ENCODE measurements at regions not wholly inside any gene's neighbourhood (a gene's known extent, or its start where the extent isn't known, plus 50 kb on each side); places are given as distances from the start of the nearest gene placed in this dataset.
A peak's percentile ranks its signal among the peaks of the same experiment; 100 is the strongest.

GRCh38 chr17:63185420-63185819 is 219.4 kb downstream of the TANC2 start:
- TF ChIP-seq MXI1 (IDR thresholded peaks at IDR 0.05; ENCODE audit: low read depth, low read length) (no peak), JUND (IDR thresholded peaks at IDR 0.05) (peak; percentile 8; the same call in 1 of the 2 replicates), CTCF (IDR thresholded peaks at IDR 0.05) (peak; percentile 23), RCOR1 (IDR thresholded peaks at IDR 0.05; ENCODE audit: low read length) (no peak), EP300 (IDR thresholded peaks at IDR 0.05; ENCODE audit: borderline replicate concordance in 1 of 2, low read depth in 1 of 2, low read length in 1 of 2) (no peak), FOXM1 (IDR thresholded peaks at IDR 0.05; ENCODE audit: low read depth) (no peak), RAD21 (IDR thresholded peaks at IDR 0.05; ENCODE audit: low read length) (peak; percentile 54)
